Vagina (tissue), 2 donors: ENCODE measurements at regions not wholly inside any gene's neighbourhood (a gene's known extent, or its start where the extent isn't known, plus 50 kb on each side); places are given as distances from the start of the nearest gene placed in this dataset.

Experiments
- CTCF ChIP-seq, 3 experiments: fragments of 450-650 bp in 2 of 3; fragments of 200-600 bp in 1 of 3; sonication (generic) in 1 of 3; IDR thresholded peaks; one replicate each; pipeline ENCODE4 v1.5.1; 2017 to 2019; ENCODE audit warnings: antibody characterized with exemption in 3 of 3, mild to moderate bottlenecking in 2 of 3, moderate library complexity in 2 of 3
- POLR2A ChIP-seq, 2 donors: fragments of 450-650 bp; IDR thresholded peaks; one replicate each; pipeline ENCODE4 v1.6.1; 2017; ENCODE audit warnings: antibody characterized with exemption in 2 of 2, mild to moderate bottlenecking in 2 of 2, moderate library complexity in 2 of 2
- POLR2AphosphoS5 ChIP-seq, 2 donors: sonication (generic); formaldehyde crosslinking; IDR thresholded peaks; one replicate each; pipeline ENCODE4 v1.9.0; 2017; ENCODE audit warnings: antibody characterized with exemption in 2 of 2, mild to moderate bottlenecking in 2 of 2, low read depth in 1 of 2; ENCODE audit not compliant: insufficient read depth in 1 of 2

GRCh38 chr1:82143108-82143833 lies 342.5 kb downstream of the ADGRL2 start:
- TF ChIP-seq CTCF (IDR thresholded peaks at IDR 0.05) (no peak), POLR2A (IDR thresholded peaks at IDR 0.05) (no peak), POLR2AphosphoS5 (IDR thresholded peaks at IDR 0.05; ENCODE audit: insufficient read depth in 1 of 2, low read depth in 1 of 2) (no peak)
